WTC11 (cell line): ENCODE measurements at regions not wholly inside any gene's neighbourhood (a gene's known extent, or its start where the extent isn't known, plus 50 kb on each side); places are given as distances from the start of the nearest gene placed in this dataset.

Source experiments
- ATAC-seq: fragments of 200-7000 bp; cut with Tn5 transposase; 2 replicates; pipeline ENCODE4 v1.10.0; 2021; ENCODE audit warnings: mild to moderate bottlenecking, moderate library complexity
- CTCF ChIA-PET: fragments of 300-600 bp; sonication (Branson Sonifier 250); formaldehyde crosslinking; loops from one replicate; lab custom pipeline; 2021; ENCODE audit warnings: antibody characterized with exemption; lab: Charles Lee
- POLR2A ChIA-PET: fragments of 350-600 bp; sonication (Branson Sonifier 250); formaldehyde crosslinking; loops from one replicate; lab custom pipeline; 2021; ENCODE audit warnings: antibody characterized with exemption; lab: Charles Lee
- DNase-seq: peaks from one replicate; pipeline ENCODE4 v3.0.0; 2021; ENCODE audit warnings: low spot score
- H3K27ac Mint-ChIP-seq: 2 replicates; pipeline ENCODE4 v1.8.0; 2021; ENCODE audit warnings: mixed read lengths
- H3K27me3 Mint-ChIP-seq: 2 replicates; pipeline ENCODE4 v1.8.0; 2021; ENCODE audit warnings: low read depth, mild to moderate bottlenecking, moderate library complexity, mixed read lengths
- H3K36me3 Mint-ChIP-seq: 2 replicates; pipeline ENCODE4 v1.8.0; 2021; ENCODE audit warnings: mixed read lengths
- H3K4me1 Mint-ChIP-seq: 2 replicates; pipeline ENCODE4 v1.8.0; 2022; ENCODE audit warnings: mixed read lengths
- H3K4me3 Mint-ChIP-seq: 2 replicates; pipeline ENCODE4 v1.8.0; 2021; ENCODE audit warnings: mild to moderate bottlenecking, moderate library complexity, mixed read lengths
- H3K9me3 Mint-ChIP-seq: 2 replicates; pipeline ENCODE4 v1.8.0; 2021; ENCODE audit warnings: mixed read lengths
- ATF1 ChIP-seq: sonication (generic); formaldehyde crosslinking; IDR thresholded peaks from 2 replicates; pipeline ENCODE4 v1.8.1; 2023; ENCODE audit warnings: mild to moderate bottlenecking, moderate library complexity, missing genetic modification reagents
- CBFB ChIP-seq: sonication (generic); formaldehyde crosslinking; IDR thresholded peaks from 2 replicates; pipeline ENCODE4 v1.8.1; 2022; ENCODE audit warnings: mild to moderate bottlenecking, low read depth, missing genetic modification reagents
- CREB1 ChIP-seq: sonication (generic); formaldehyde crosslinking; IDR thresholded peaks from 2 replicates; pipeline ENCODE4 v1.8.0; 2023; ENCODE audit warnings: mild to moderate bottlenecking, missing genetic modification reagents
- E2F1 ChIP-seq: sonication (generic); formaldehyde crosslinking; IDR thresholded peaks from 2 replicates; pipeline ENCODE4 v1.8.0; 2022; ENCODE audit warnings: mild to moderate bottlenecking, missing genetic modification reagents
- EMX1 ChIP-seq: fragments of 250-450 bp; sonication (Bioruptor Pico); IDR thresholded peaks from 2 replicates; pipeline ENCODE4 v1.8.0; 2021; ENCODE audit warnings: mild to moderate bottlenecking
- ERG ChIP-seq: fragments of 250-450 bp; sonication (Bioruptor Pico); IDR thresholded peaks from 2 replicates; pipeline ENCODE4 v1.8.0; 2021; ENCODE audit warnings: mild to moderate bottlenecking
- FOXK1 ChIP-seq: sonication (generic); formaldehyde crosslinking; IDR thresholded peaks from 2 replicates; pipeline ENCODE4 v1.8.0; 2022; ENCODE audit warnings: mild to moderate bottlenecking, moderate library complexity, missing genetic modification reagents
- FOXP1 ChIP-seq: sonication (generic); formaldehyde crosslinking; IDR thresholded peaks from 2 replicates; pipeline ENCODE4 v1.8.0; 2022; ENCODE audit warnings: missing genetic modification reagents, mild to moderate bottlenecking, moderate library complexity, borderline replicate concordance
- GTF2I ChIP-seq: fragments of 250-450 bp; sonication (Bioruptor Pico); conservative IDR thresholded peaks from 2 replicates; pipeline ENCODE4 v1.4.0; 2021; ENCODE audit warnings: mild to moderate bottlenecking
- IRF2 ChIP-seq: sonication (generic); formaldehyde crosslinking; IDR thresholded peaks from 2 replicates; pipeline ENCODE4 v1.8.0; 2022; ENCODE audit warnings: low read depth, missing genetic modification reagents, borderline replicate concordance
- SP1 ChIP-seq: sonication (generic); formaldehyde crosslinking; conservative IDR thresholded peaks from 2 replicates; pipeline ENCODE4 v1.8.1; 2022; ENCODE audit warnings: missing genetic modification reagents
- STAT6 ChIP-seq: sonication (generic); formaldehyde crosslinking; conservative IDR thresholded peaks from 2 replicates; pipeline ENCODE4 v1.8.1; 2023; ENCODE audit warnings: mild to moderate bottlenecking, low read depth, missing genetic modification reagents, moderate library complexity
- TEAD1 ChIP-seq: sonication (generic); formaldehyde crosslinking; IDR thresholded peaks from 2 replicates; pipeline ENCODE4 v1.8.0; 2022; ENCODE audit warnings: mild to moderate bottlenecking, missing genetic modification reagents
- TP53 ChIP-seq: sonication (generic); formaldehyde crosslinking; IDR thresholded peaks from 2 replicates; pipeline ENCODE4 v1.8.1; 2023; ENCODE audit warnings: mild to moderate bottlenecking, missing genetic modification reagents
- ZNF232 ChIP-seq: sonication (generic); formaldehyde crosslinking; IDR thresholded peaks from 2 replicates; pipeline ENCODE4 v1.8.0; 2022; ENCODE audit warnings: mild to moderate bottlenecking, missing genetic modification reagents
- ZNF263 ChIP-seq: sonication (generic); formaldehyde crosslinking; IDR thresholded peaks from 2 replicates; pipeline ENCODE4 v1.8.1; 2022; ENCODE audit warnings: low read depth, mild to moderate bottlenecking, moderate library complexity, missing genetic modification reagents
- ZNF317 ChIP-seq: sonication (generic); formaldehyde crosslinking; IDR thresholded peaks from 2 replicates; pipeline ENCODE4 v1.8.1; 2023; ENCODE audit warnings: low read depth, mild to moderate bottlenecking, moderate library complexity, missing genetic modification reagents, borderline replicate concordance
- TF ChIP-seq, protein P1 (sequence below): sonication (generic); formaldehyde crosslinking; IDR thresholded peaks from 2 replicates; pipeline ENCODE4 v1.8.1; 2022; ENCODE audit warnings: mild to moderate bottlenecking, moderate library complexity, missing genetic modification reagents
- TF ChIP-seq, protein P2 (sequence below): sonication (generic); formaldehyde crosslinking; IDR thresholded peaks from 2 replicates; pipeline ENCODE4 v1.8.0; 2022; ENCODE audit warnings: mild to moderate bottlenecking, missing genetic modification reagents
- TF ChIP-seq, protein P3 (sequence below): fragments of 200-600 bp; IDR thresholded peaks from 2 replicates; pipeline ENCODE4 v1.8.0; 2022; ENCODE audit warnings: antibody characterized with exemption
- TF ChIP-seq, protein P4 (sequence below): sonication (generic); formaldehyde crosslinking; IDR thresholded peaks from 2 replicates; pipeline ENCODE4 v1.8.0; 2022; ENCODE audit warnings: mild to moderate bottlenecking, missing genetic modification reagents

DNA sequence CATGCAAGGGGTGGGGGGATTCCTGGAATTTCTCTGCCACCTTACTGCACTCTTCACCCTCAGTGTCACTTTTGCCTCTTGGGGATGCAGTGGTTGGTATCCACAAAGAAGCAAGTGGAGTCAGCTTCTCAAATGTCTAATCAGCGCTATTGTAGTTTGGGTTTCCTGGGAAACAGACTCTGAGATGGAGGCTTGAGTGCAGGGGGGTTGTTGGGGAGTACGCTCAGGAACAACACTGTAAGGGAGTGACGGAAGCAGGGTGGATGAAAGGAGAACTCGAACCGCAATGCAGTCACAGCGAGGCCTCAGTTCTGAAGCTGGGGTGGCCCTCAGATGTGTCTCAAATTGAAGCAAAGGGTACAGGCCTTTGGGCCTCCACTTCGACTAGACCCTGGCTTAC, 73.6 kb upstream of the EPC2 start:
- Mint-ChIP-seq H3K4me1 (no peaks in the 10 kb centered on the region), H3K27ac (no peak overlapping the region), H3K36me3 (no peaks in the 10 kb centered on the region), H3K27me3 (peaks cover 15% of the 10 kb centered on the region), H3K4me3 (no peak overlapping the region), H3K9me3 (no peaks in the 10 kb centered on the region)
- ChIA-PET POLR2A (no interaction called here), CTCF (interaction anchor here (0.8 to 1.2 kb wide), 2 partner anchors 14 to 62 kb away, joined by 3 read pairs; no protein-coding TSS in a partner anchor)
- DNase-seq, result no peak
- ATAC-seq, result no peak
- TF ChIP-seq CBFB (CRISPR knock-in tag) (no peak), STAT6 (CRISPR knock-in tag) (no peak), E2F1 (no peak), ERG (CRISPR knock-in tag) (no peak), ATF1 (CRISPR knock-in tag) (no peak), ZNF263 (CRISPR knock-in tag) (no peak), TP53 (no peak), CREB1 (CRISPR knock-in tag) (no peak), ZNF232 (no peak), FOXK1 (CRISPR knock-in tag) (no peak), EMX1 (CRISPR knock-in tag) (no peak), ZNF317 (CRISPR knock-in tag) (no peak)
- TF ChIP-seq, protein P1, sequence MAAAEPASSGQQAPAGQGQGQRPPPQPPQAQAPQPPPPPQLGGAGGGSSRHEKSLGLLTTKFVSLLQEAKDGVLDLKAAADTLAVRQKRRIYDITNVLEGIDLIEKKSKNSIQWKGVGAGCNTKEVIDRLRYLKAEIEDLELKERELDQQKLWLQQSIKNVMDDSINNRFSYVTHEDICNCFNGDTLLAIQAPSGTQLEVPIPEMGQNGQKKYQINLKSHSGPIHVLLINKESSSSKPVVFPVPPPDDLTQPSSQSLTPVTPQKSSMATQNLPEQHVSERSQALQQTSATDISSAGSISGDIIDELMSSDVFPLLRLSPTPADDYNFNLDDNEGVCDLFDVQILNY (CRISPR knock-in tag), result no peak
- TF ChIP-seq, protein P2, sequence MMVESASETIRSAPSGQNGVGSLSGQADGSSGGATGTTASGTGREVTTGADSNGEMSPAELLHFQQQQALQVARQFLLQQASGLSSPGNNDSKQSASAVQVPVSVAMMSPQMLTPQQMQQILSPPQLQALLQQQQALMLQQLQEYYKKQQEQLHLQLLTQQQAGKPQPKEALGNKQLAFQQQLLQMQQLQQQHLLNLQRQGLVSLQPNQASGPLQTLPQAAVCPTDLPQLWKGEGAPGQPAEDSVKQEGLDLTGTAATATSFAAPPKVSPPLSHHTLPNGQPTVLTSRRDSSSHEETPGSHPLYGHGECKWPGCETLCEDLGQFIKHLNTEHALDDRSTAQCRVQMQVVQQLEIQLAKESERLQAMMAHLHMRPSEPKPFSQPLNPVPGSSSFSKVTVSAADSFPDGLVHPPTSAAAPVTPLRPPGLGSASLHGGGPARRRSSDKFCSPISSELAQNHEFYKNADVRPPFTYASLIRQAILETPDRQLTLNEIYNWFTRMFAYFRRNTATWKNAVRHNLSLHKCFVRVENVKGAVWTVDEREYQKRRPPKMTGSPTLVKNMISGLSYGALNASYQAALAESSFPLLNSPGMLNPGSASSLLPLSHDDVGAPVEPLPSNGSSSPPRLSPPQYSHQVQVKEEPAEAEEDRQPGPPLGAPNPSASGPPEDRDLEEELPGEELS (CRISPR knock-in tag), result no peak
- TF ChIP-seq, protein P3, sequence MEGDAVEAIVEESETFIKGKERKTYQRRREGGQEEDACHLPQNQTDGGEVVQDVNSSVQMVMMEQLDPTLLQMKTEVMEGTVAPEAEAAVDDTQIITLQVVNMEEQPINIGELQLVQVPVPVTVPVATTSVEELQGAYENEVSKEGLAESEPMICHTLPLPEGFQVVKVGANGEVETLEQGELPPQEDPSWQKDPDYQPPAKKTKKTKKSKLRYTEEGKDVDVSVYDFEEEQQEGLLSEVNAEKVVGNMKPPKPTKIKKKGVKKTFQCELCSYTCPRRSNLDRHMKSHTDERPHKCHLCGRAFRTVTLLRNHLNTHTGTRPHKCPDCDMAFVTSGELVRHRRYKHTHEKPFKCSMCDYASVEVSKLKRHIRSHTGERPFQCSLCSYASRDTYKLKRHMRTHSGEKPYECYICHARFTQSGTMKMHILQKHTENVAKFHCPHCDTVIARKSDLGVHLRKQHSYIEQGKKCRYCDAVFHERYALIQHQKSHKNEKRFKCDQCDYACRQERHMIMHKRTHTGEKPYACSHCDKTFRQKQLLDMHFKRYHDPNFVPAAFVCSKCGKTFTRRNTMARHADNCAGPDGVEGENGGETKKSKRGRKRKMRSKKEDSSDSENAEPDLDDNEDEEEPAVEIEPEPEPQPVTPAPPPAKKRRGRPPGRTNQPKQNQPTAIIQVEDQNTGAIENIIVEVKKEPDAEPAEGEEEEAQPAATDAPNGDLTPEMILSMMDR, result no peak

DNA sequence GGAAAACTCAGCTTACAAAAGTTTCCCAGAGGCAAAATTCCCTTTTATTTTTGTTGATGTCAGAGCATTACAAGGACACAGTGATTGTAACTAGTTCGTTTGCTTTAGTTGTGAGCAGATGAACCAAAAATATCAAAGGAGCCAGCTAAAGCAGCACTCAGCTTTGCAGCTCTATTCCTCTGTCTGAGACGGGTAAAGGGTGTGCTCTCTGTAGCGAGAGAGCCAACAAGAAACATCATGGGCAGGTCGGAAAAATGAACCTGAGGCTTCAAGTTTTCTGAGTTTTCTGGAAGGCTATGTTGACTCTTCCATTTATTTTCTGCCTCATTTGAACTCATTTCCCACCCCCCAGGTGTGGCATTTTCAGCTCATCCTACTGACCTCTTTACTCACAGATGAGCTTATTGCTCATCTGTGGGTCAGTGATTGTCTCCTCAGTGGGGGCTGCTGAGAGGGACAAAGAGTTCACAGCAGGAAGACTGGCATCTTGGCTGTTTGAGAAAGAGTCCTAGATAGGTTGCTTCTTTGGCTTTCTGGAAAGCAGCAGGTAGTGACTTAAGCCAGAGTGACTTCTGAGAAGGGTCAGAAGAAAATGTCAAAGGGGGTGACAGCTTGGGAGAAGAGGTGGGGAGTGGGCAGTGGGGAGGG, 66.6 kb upstream of the EPC2 start:
- ChIA-PET POLR2A (no interaction called here), CTCF (interaction anchor here (0.7 to 1.4 kb wide), 3 partner anchors 17 to 97 kb away, joined by 3 to 6 read pairs (median 4); no protein-coding TSS in a partner anchor)
- Mint-ChIP-seq H3K4me1 (peaks cover 32% of the 10 kb centered on the region), H3K27me3 (peaks cover 45% of the 10 kb centered on the region), H3K9me3 (no peaks in the 10 kb centered on the region), H3K4me3 (no peak overlapping the region), H3K27ac (no peak overlapping the region), H3K36me3 (no peaks in the 10 kb centered on the region)
- DNase-seq, result peak; percentile 24
- ATAC-seq, result peak; percentile 79
- 0 out of 2 replicates have a peak, but pooled peaks have one; percentile 51 for TF ChIP-seq ERG (CRISPR knock-in tag)
- TF ChIP-seq FOXP1 (CRISPR knock-in tag), result no peak
- TF ChIP-seq GTF2I, result no peak
- TF ChIP-seq, protein P2 (CRISPR knock-in tag), result peak; percentile 73; the same call in 1 of the 2 replicates
- TF ChIP-seq SP1 (CRISPR knock-in tag), result 0 out of 2 replicates have a peak, but pooled peaks have one; percentile 44
- TF ChIP-seq TEAD1 (CRISPR knock-in tag), result peak; percentile 89
- no peak for TF ChIP-seq IRF2
- TF ChIP-seq, protein P4, sequence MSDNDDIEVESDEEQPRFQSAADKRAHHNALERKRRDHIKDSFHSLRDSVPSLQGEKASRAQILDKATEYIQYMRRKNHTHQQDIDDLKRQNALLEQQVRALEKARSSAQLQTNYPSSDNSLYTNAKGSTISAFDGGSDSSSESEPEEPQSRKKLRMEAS (CRISPR knock-in tag), result no peak
